T-helper 2 cell treated with Interferon-gamma antibody and Interleukin-4, amounts not matched to agents 5 μg/mL and 100 μg/mL, for 36 hours (primary cell): ENCODE measurements at regions not wholly inside any gene's neighbourhood (a gene's known extent, or its start where the extent isn't known, plus 50 kb on each side); places are given as distances from the start of the nearest gene placed in this dataset.
"Not testable (repeated sequence)": the region's sequence is repeated elsewhere in the genome, so short reads cannot be mapped to it uniquely, and the experiment has no call there.

Experiments
- DNase-seq: peaks from one replicate; pipeline ENCODE4 v3.0.0; 2021; ENCODE audit warnings: low spot score
- H3K27ac Mint-ChIP-seq: one replicate; pipeline ENCODE4 v1.8.0; 2021; ENCODE audit warnings: mild to moderate bottlenecking, mixed read lengths
- H3K27me3 Mint-ChIP-seq: one replicate; pipeline ENCODE4 v1.8.0; 2021; ENCODE audit warnings: low read depth, mixed read lengths
- H3K36me3 Mint-ChIP-seq: one replicate; pipeline ENCODE4 v1.8.0; 2021; ENCODE audit warnings: low read depth, mixed read lengths
- H3K4me1 Mint-ChIP-seq: one replicate; pipeline ENCODE4 v1.8.0; 2021; ENCODE audit warnings: low read depth, mixed read lengths
- H3K4me3 Mint-ChIP-seq: one replicate; pipeline ENCODE4 v1.8.0; 2022; ENCODE audit warnings: mild to moderate bottlenecking, moderate library complexity, mixed read lengths
- H3K9me3 Mint-ChIP-seq: one replicate; pipeline ENCODE4 v1.8.0; 2021; ENCODE audit warnings: mixed read lengths

GRCh38 chrX:12042615-12043014, 95.7 kb upstream of the FRMPD4 start:
- no peaks in the 10 kb centered on the region for H3K9me3 Mint-ChIP-seq
- no peak for DNase-seq
- H3K27ac Mint-ChIP-seq: no peak overlapping the region
- no peak overlapping the region for H3K4me3 Mint-ChIP-seq
- no peaks in the 10 kb centered on the region for H3K36me3 Mint-ChIP-seq
- no peaks in the 10 kb centered on the region for H3K27me3 Mint-ChIP-seq
- no peaks in the 10 kb centered on the region for H3K4me1 Mint-ChIP-seq

GRCh38 chrX:12052109-12052508, 86.2 kb upstream of the FRMPD4 start:
- H3K27me3 Mint-ChIP-seq: no peaks in the 10 kb centered on the region
- H3K9me3 Mint-ChIP-seq: no peaks in the 10 kb centered on the region
- no peak for DNase-seq
- no peak overlapping the region for H3K4me3 Mint-ChIP-seq
- no peak overlapping the region for H3K27ac Mint-ChIP-seq
- H3K4me1 Mint-ChIP-seq: no peaks in the 10 kb centered on the region
- no peaks in the 10 kb centered on the region for H3K36me3 Mint-ChIP-seq

- H3K27ac Mint-ChIP-seq: no peak overlapping the region
- no peak for DNase-seq
- H3K36me3 Mint-ChIP-seq: no peaks in the 10 kb centered on the region
- H3K27me3 Mint-ChIP-seq: no peaks in the 10 kb centered on the region
- no peak overlapping the region for H3K4me3 Mint-ChIP-seq
- H3K9me3 Mint-ChIP-seq: no peaks in the 10 kb centered on the region
- H3K4me1 Mint-ChIP-seq: no peaks in the 10 kb centered on the region
Measured at GRCh38 chrX:12058087-12058486, 80.2 kb upstream of the FRMPD4 start.

- no peaks in the 10 kb centered on the region for H3K4me1 Mint-ChIP-seq
- DNase-seq: no peak
- H3K36me3 Mint-ChIP-seq: no peaks in the 10 kb centered on the region
Measured at GRCh38 chrX:12060489-12061260, 77.6 kb upstream of the FRMPD4 start.

GRCh38 chrX:12065251-12065650, 73.0 kb upstream of the FRMPD4 start:
- Mint-ChIP-seq H3K4me1 (no peaks in the 10 kb centered on the region), H3K27ac (no peak overlapping the region), H3K36me3 (no peaks in the 10 kb centered on the region), H3K9me3 (no peaks in the 10 kb centered on the region), H3K27me3 (no peaks in the 10 kb centered on the region), H3K4me3 (no peak overlapping the region)
- DNase-seq: no peak

More at GRCh38 chrX:12060489-12061260, 77.6 kb upstream of the FRMPD4 start:
- no peaks in the 10 kb centered on the region for H3K27me3 Mint-ChIP-seq
- no peaks in the 10 kb centered on the region for H3K9me3 Mint-ChIP-seq
- no peak overlapping the region for H3K27ac Mint-ChIP-seq
- no peak overlapping the region for H3K4me3 Mint-ChIP-seq

GRCh38 chrX:12076046-12076445, 62.2 kb upstream of the FRMPD4 start:
- Mint-ChIP-seq H3K4me1 (no peaks in the 10 kb centered on the region), H3K36me3 (no peaks in the 10 kb centered on the region), H3K27me3 (no peaks in the 10 kb centered on the region), H3K9me3 (no peaks in the 10 kb centered on the region), H3K4me3 (no peak overlapping the region), H3K27ac (no peak overlapping the region)
- DNase-seq: no peak

- Mint-ChIP-seq H3K4me3 (no peak overlapping the region), H3K27ac (no peak overlapping the region), H3K27me3 (no peaks in the 10 kb centered on the region), H3K36me3 (no peaks in the 10 kb centered on the region), H3K9me3 (no peaks in the 10 kb centered on the region), H3K4me1 (no peaks in the 10 kb centered on the region)
- no peak for DNase-seq
Measured at GRCh38 chrX:12080265-12080664, 58.0 kb upstream of the FRMPD4 start.

GRCh38 chrX:12082959-12083358, 55.3 kb upstream of the FRMPD4 start:
- H3K36me3 Mint-ChIP-seq, H3K4me1 Mint-ChIP-seq, H3K9me3 Mint-ChIP-seq, H3K27me3 Mint-ChIP-seq, DNase-seq, H3K27ac Mint-ChIP-seq, H3K4me3 Mint-ChIP-seq: not testable (repeated sequence)
